Ascending aorta (tissue), 2 donors: ENCODE measurements at regions not wholly inside any gene's neighbourhood (a gene's known extent, or its start where the extent isn't known, plus 50 kb on each side); places are given as distances from the start of the nearest gene placed in this dataset.

Source experiments
- DNase-seq, 2 donors: peaks; one replicate each; pipeline ENCODE4 v3.0.0-alpha.2; 2019; ENCODE audit warnings: low spot score in 2 of 2
- H3K27ac ChIP-seq, 2 donors: fragments of 200-600 bp; sonication (generic); one replicate each; pipeline ENCODE4 v1.5.1; 2016 to 2017; ENCODE audit warnings: mild to moderate bottlenecking in 1 of 2
- H3K27me3 ChIP-seq: fragments of 200-600 bp; sonication (generic); one replicate; pipeline ENCODE4 v1.5.1; 2017
- H3K36me3 ChIP-seq, 2 donors: fragments of 200-600 bp; sonication (generic); one replicate each; pipeline ENCODE4 v1.5.1; 2016
- H3K4me1 ChIP-seq, 2 donors: fragments of 200-600 bp; sonication (generic); one replicate each; pipeline ENCODE4 v1.5.1; 2016 to 2017; ENCODE audit warnings: mild to moderate bottlenecking in 1 of 2
- H3K4me3 ChIP-seq, 2 donors: fragments of 200-600 bp; sonication (generic); one replicate each; pipeline ENCODE4 v1.5.1; 2016 to 2017; ENCODE audit warnings: mild to moderate bottlenecking in 1 of 2
- H3K9me3 ChIP-seq, 2 donors: fragments of 200-600 bp; sonication (generic); one replicate each; pipeline ENCODE4 v1.5.1; 2016
- intact Hi-C: fragments of 100-400 bp; cut with DNase I; formaldehyde crosslinking; loops from one replicate; pipeline ENCODE4 v1.15.1; 2023
- TF ChIP-seq, protein P1 (sequence below), 3 experiments: fragments of 200-600 bp in 2 of 3; fragments of 450-650 bp in 1 of 3; sonication (generic) in 2 of 3; IDR thresholded peaks; one replicate each; pipeline ENCODE4 v1.5.1; 2016 to 2019; ENCODE audit warnings: antibody characterized with exemption in 3 of 3, mild to moderate bottlenecking in 1 of 3, moderate library complexity in 1 of 3

DNA sequence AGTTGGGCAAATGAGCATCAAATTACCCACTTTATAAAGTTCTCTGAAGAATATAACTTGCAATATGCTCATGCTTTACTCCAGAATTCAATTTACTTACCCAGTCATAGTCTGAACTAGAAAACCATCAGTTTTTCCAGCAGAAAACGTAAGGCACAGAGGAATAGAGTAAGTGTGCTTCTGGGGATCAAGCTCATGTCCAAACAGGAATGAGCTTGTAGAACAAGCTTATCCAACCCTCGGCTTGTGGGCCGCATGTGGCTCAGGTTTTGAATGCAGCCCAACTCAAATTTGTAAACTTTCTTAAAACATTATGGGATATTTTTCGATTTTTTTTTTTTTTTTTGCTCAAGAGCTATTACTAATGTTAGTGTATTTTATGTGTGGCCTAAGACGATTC is 308.5 kb upstream of the KLF12 start:
- Histone ChIP-seq H3K4me1 (peaks cover 0 to 7% of the 10 kb centered on the region in 2 donors), H3K4me3 (no peak overlapping the region), H3K27ac (no peak overlapping the region), H3K9me3 (no peaks in the 10 kb centered on the region), H3K27me3 (no peaks in the 10 kb centered on the region), H3K36me3 (no peaks in the 10 kb centered on the region)
- TF ChIP-seq, protein P1, sequence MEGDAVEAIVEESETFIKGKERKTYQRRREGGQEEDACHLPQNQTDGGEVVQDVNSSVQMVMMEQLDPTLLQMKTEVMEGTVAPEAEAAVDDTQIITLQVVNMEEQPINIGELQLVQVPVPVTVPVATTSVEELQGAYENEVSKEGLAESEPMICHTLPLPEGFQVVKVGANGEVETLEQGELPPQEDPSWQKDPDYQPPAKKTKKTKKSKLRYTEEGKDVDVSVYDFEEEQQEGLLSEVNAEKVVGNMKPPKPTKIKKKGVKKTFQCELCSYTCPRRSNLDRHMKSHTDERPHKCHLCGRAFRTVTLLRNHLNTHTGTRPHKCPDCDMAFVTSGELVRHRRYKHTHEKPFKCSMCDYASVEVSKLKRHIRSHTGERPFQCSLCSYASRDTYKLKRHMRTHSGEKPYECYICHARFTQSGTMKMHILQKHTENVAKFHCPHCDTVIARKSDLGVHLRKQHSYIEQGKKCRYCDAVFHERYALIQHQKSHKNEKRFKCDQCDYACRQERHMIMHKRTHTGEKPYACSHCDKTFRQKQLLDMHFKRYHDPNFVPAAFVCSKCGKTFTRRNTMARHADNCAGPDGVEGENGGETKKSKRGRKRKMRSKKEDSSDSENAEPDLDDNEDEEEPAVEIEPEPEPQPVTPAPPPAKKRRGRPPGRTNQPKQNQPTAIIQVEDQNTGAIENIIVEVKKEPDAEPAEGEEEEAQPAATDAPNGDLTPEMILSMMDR (IDR thresholded peaks at IDR 0.05), result no peak
- intact Hi-C loops, result no loop called here
- DNase-seq, result no peak

DNA sequence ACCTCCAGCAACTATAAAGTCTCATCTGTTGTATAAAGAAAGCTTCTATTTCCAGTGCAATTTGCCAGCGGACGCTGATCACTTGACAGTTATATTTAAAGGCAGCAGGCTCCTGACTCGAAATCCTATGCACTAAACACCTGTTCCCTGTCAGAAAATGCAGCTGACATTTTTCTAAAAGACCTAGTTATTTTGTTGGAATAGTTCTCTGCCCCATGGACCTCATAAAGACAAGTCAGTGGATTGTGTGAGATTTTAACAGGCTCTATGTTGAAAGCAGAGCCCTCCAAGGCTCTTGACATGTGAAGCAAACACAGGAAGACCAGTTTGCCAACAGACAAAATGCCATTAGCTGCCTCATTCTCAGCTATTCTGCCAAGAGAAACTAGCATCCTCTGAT is 304.7 kb upstream of the KLF12 start:
- Histone ChIP-seq H3K27me3 (no peaks in the 10 kb centered on the region), H3K27ac (no peak overlapping the region), H3K4me1 (peaks cover 0 to 2% of the 10 kb centered on the region in 2 donors), H3K4me3 (no peak overlapping the region), H3K9me3 (no peaks in the 10 kb centered on the region), H3K36me3 (no peaks in the 10 kb centered on the region)
- TF ChIP-seq, protein P1 (IDR thresholded peaks at IDR 0.05), result no peak
- intact Hi-C loops, result no loop called here
- no peak for DNase-seq

DNA sequence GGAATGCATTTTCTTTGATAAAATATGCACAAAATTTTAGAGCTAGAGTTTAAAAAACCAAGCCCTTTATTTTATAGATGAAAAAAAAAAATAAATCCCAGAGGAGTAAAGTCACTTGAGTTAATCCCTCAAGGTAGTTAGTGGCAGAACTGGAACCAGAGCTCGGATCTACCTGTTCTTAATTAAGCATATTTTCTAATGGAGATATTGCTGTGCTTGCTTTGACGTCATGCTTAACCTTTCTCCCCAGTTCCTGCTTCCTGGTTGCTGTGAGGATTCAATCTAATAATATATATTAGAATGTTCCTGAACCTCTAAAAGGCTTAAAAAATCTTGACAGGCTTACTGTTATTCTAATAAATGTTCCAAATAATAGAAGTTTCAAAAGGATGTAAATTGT is 300.6 kb upstream of the KLF12 start:
- no peaks in the 10 kb centered on the region for H3K36me3 ChIP-seq
- no peak overlapping the region for H3K27ac ChIP-seq
- TF ChIP-seq, protein P1 (IDR thresholded peaks at IDR 0.05), result no peak
- no peaks in the 10 kb centered on the region for H3K9me3 ChIP-seq
- no peak overlapping the region for H3K4me3 ChIP-seq
- intact Hi-C loops, result no loop called here
- no peaks in the 10 kb centered on the region for H3K4me1 ChIP-seq
- H3K27me3 ChIP-seq, result no peaks in the 10 kb centered on the region
- DNase-seq, result no peak

DNA sequence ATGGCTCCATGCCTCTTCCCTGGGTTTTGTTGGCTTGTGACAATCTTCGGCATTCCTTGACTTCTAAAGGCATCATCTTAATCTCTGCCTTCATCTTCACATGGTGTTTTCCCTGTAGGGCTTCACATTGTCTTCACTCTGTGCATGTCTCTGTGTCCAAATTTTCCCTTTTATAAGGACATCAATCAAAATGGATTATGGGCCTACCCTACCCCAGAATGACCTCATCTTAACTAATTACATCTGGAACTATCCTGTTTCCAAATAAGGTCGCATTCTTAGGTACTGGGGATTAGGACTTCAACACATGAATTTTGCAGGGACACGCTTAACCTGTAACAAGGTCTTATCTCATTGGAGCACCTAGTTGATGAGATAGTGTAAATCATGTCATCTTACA is 290.3 kb upstream of the KLF12 start:
- H3K36me3 ChIP-seq, result no peaks in the 10 kb centered on the region
- no peak overlapping the region for H3K4me3 ChIP-seq
- intact Hi-C loops, result no loop called here
- no peaks in the 10 kb centered on the region for H3K9me3 ChIP-seq
- H3K27ac ChIP-seq, result no peak overlapping the region
- H3K4me1 ChIP-seq, result no peaks in the 10 kb centered on the region
- no peak for DNase-seq
- TF ChIP-seq, protein P1 (IDR thresholded peaks at IDR 0.05), result no peak
- no peaks in the 10 kb centered on the region for H3K27me3 ChIP-seq

DNA sequence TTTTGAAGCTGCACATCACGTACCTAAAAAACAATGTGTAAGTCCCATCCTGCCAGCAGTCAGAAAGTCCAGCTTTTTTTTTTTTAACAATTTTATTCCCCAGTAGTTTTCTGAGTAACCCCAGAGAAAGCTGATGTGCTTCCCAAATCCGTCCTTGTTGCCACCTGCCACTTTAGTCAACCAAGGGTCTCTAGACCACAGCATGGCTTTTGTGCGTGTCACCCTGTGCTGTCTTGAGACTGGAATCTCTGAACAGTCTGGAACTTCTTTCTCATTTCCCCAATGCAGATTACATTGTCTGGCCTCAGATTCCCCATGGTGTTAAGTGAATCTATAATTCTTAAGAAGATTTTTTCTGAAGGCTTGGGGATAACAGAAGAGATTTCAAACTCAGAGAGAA is 289.2 kb upstream of the KLF12 start:
- Histone ChIP-seq H3K4me1 (no peaks in the 10 kb centered on the region), H3K27ac (no peak overlapping the region), H3K36me3 (no peaks in the 10 kb centered on the region), H3K9me3 (no peaks in the 10 kb centered on the region), H3K4me3 (no peak overlapping the region), H3K27me3 (no peaks in the 10 kb centered on the region)
- TF ChIP-seq, protein P1 (IDR thresholded peaks at IDR 0.05), result no peak
- intact Hi-C loops, result no loop called here
- no peak for DNase-seq

DNA sequence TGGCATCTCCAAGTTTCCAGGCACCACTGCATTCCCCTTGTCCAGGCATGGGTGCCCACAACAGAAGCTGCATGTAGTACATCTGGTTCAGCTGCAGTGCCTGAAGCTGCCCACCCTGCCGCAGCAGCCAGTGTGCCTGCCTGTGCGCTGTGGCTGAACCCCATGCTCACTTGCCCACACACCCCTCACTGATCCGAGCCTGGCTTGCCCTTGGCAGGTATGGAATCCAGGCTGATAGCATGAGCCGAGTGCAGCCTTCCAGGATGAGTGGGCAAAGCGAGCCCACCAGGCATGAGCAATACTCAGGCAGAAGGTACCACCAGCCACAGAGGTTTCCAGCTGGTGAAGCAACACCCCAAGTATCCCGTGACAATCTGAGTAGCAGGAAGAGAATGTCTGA is 280.3 kb upstream of the KLF12 start:
- no peak for DNase-seq
- H3K27ac ChIP-seq, result no peak overlapping the region
- intact Hi-C loops, result no loop called here
- no peaks in the 10 kb centered on the region for H3K9me3 ChIP-seq
- H3K27me3 ChIP-seq, result no peaks in the 10 kb centered on the region
- TF ChIP-seq, protein P1 (IDR thresholded peaks at IDR 0.05), result no peak
- H3K4me1 ChIP-seq, result no peaks in the 10 kb centered on the region
- no peaks in the 10 kb centered on the region for H3K36me3 ChIP-seq
- H3K4me3 ChIP-seq, result no peak overlapping the region
